ENCODE measurements at regions not wholly inside any gene's neighbourhood (a gene's known extent, or its start where the extent isn't known, plus 50 kb on each side); places are given as distances from the start of the nearest gene placed in this dataset.

GRCh38 chr5:3101561-3101960, 350.1 kb upstream of the IRX2 start (continued):
- peak; percentile 10 for TF ChIP-seq CHD7 (IDR thresholded peaks at IDR 0.05; ENCODE audit: insufficient replicate concordance, low read length)
